NB4 (cell line): ENCODE measurements at regions not wholly inside any gene's neighbourhood (a gene's known extent, or its start where the extent isn't known, plus 50 kb on each side); places are given as distances from the start of the nearest gene placed in this dataset.
"Not testable (repeated sequence)": the region's sequence is repeated elsewhere in the genome, so short reads cannot be mapped to it uniquely, and the experiment has no call there.

Experiments
- DNase-seq: peaks from one replicate; pipeline ENCODE4 v3.0.0; 2010; ENCODE audit warnings: low read depth
- H3K4me3 ChIP-seq: one replicate; pipeline ENCODE4 v1.5.1; 2011; ENCODE audit warnings: mild to moderate bottlenecking, low read depth, low read length, moderate library complexity
- MYC ChIP-seq: IDR thresholded peaks from 2 replicates; pipeline ENCODE4 v1.6.1; 2011; ENCODE audit warnings: low read depth, low read length
- POLR2A ChIP-seq: IDR thresholded peaks from 2 replicates; pipeline ENCODE4 v1.6.1; 2011; ENCODE audit warnings: mild to moderate bottlenecking; ENCODE audit not compliant: insufficient read length; ENCODE audit errors: extremely low read depth
- TF ChIP-seq, protein P1 (sequence below): IDR thresholded peaks from 2 replicates; pipeline ENCODE4 v1.6.1; 2011; ENCODE audit warnings: low read depth, low read length
- TF ChIP-seq, protein P2 (sequence below): IDR thresholded peaks from one replicate; pipeline ENCODE4 v1.5.1; 2012; ENCODE audit warnings: low read depth, low read length

DNA sequence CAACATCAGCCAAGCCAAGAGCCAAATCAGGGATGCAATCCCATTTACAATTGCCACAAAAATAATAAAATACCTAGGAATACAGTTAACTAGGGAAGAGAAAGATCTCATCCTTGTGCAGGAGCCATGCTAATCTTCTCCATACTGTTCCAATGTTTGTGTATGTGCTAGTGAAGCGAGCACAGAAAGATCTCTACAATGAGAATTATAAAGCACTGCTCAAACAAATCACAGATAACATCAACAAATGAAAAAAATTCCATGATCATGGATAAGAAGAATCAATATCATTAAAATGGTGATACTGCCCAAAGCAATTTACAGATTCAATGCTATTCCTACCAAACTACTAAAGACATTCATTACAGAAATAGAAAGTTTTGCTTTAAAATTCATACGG, 215.6 kb downstream of the FOXG1 start:
- TF ChIP-seq MYC (no peak), POLR2A (no peak)
- TF ChIP-seq, protein P1, sequence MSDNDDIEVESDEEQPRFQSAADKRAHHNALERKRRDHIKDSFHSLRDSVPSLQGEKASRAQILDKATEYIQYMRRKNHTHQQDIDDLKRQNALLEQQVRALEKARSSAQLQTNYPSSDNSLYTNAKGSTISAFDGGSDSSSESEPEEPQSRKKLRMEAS = no peak
- TF ChIP-seq, protein P2, sequence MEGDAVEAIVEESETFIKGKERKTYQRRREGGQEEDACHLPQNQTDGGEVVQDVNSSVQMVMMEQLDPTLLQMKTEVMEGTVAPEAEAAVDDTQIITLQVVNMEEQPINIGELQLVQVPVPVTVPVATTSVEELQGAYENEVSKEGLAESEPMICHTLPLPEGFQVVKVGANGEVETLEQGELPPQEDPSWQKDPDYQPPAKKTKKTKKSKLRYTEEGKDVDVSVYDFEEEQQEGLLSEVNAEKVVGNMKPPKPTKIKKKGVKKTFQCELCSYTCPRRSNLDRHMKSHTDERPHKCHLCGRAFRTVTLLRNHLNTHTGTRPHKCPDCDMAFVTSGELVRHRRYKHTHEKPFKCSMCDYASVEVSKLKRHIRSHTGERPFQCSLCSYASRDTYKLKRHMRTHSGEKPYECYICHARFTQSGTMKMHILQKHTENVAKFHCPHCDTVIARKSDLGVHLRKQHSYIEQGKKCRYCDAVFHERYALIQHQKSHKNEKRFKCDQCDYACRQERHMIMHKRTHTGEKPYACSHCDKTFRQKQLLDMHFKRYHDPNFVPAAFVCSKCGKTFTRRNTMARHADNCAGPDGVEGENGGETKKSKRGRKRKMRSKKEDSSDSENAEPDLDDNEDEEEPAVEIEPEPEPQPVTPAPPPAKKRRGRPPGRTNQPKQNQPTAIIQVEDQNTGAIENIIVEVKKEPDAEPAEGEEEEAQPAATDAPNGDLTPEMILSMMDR = no peak
- H3K4me3 ChIP-seq = no peak overlapping the region
- DNase-seq = no peak

GRCh38 chr14:28983279-28983678, 216.7 kb downstream of the FOXG1 start:
- no peak for DNase-seq

DNA sequence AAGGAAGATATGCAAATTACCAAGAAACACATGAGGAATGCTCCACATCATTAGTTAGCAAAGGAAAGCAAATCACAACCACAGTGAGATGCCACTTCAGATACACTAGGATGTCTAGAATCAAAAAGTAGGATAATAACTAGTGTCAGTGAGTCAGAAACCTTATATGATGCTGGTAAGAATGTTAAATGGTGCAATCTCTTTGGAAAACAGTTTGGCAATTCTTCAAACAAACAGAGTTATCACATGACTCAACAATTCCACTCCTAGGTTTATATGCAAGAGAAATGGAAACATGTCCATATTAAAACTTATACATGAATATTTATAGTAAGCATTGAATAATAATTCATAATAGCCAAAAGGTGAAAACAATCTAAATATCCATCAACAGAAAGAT, 220.9 kb downstream of the FOXG1 start:
- DNase-seq = no peak
- TF ChIP-seq, protein P1 = no peak
- TF ChIP-seq, protein P2 = no peak
- TF ChIP-seq POLR2A = no peak
- no peak for TF ChIP-seq MYC
- no peak overlapping the region for H3K4me3 ChIP-seq

More at GRCh38 chr14:28983279-28983678, 216.7 kb downstream of the FOXG1 start:
- TF ChIP-seq MYC (no peak), POLR2A (no peak)
- TF ChIP-seq, protein P1 = no peak
- TF ChIP-seq, protein P2 = no peak
- no peak overlapping the region for H3K4me3 ChIP-seq

DNA sequence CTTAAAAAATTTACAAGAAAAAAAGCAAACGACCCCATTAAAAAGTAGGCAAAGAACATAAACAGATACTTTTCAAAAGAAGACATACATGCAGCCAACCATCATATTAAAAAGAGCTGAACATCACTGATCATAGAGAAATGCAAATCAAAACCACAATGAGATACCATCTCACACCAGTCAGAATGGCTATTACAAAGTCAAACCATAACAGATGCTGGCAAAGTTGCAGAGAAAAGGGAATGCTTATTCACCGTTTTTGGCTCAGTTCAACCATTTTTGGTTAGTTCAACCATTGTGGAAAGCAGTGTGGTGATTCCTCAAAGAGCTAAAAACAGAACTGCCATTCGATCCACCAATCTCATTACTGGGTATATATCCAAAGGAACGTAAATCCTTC, 230.6 kb downstream of the FOXG1 start:
- DNase-seq, H3K4me3 ChIP-seq: not testable (repeated sequence)

- TF ChIP-seq POLR2A (no peak), MYC (no peak)
- TF ChIP-seq, protein P2 = no peak
- TF ChIP-seq, protein P1 = no peak
- DNase-seq = no peak
- H3K4me3 ChIP-seq = no peak overlapping the region
Observed at GRCh38 chr14:28999656-29000055, 233.1 kb downstream of the FOXG1 start.

- no peak for TF ChIP-seq MYC
- TF ChIP-seq, protein P2 = no peak
- TF ChIP-seq, protein P1 = no peak
- TF ChIP-seq POLR2A = no peak
- DNase-seq = no peak
- H3K4me3 ChIP-seq = no peak overlapping the region
Observed at GRCh38 chr14:29005647-29006046, 239.1 kb downstream of the FOXG1 start.
